Neuronal stem cell (in vitro differentiated cells): ENCODE measurements at regions not wholly inside any gene's neighbourhood (a gene's known extent, or its start where the extent isn't known, plus 50 kb on each side); places are given as distances from the start of the nearest gene placed in this dataset.
A peak's percentile ranks its signal among the peaks of the same experiment; 100 is the strongest.
"Not testable (repeated sequence)": the region's sequence is repeated elsewhere in the genome, so short reads cannot be mapped to it uniquely, and the experiment has no call there.

Experiments used
- DNase-seq: peaks from one replicate; pipeline ENCODE4 v3.0.0-alpha.2; 2013; ENCODE audit warnings: low spot score
- H2AFZ ChIP-seq: one replicate; pipeline ENCODE4 v1.6.1; 2013; ENCODE audit warnings: mild to moderate bottlenecking, low read length, inconsistent platforms
- H2AK5ac ChIP-seq: 2 replicates; pipeline ENCODE4 v1.6.1; 2013; ENCODE audit warnings: low read depth, mild to moderate bottlenecking, inconsistent platforms, low read length, moderate library complexity, mixed read lengths
- H2BK120ac ChIP-seq: 2 replicates; pipeline ENCODE4 v1.6.1; 2013; ENCODE audit warnings: low read depth, mild to moderate bottlenecking, inconsistent platforms, low read length, moderate library complexity, mixed read lengths
- H2BK12ac ChIP-seq: one replicate; pipeline ENCODE4 v1.6.1; 2013; ENCODE audit warnings: low read length, inconsistent platforms
- H2BK15ac ChIP-seq: 2 replicates; pipeline ENCODE4 v1.6.1; 2013; ENCODE audit warnings: mild to moderate bottlenecking, low read length, inconsistent platforms, mixed read lengths
- H2BK5ac ChIP-seq: one replicate; pipeline ENCODE4 v1.6.1; 2013; ENCODE audit warnings: inconsistent platforms, mild to moderate bottlenecking, low read length, moderate library complexity
- H3K14ac ChIP-seq: one replicate; pipeline ENCODE4 v1.6.1; 2013; ENCODE audit warnings: low read length, inconsistent platforms
- H3K18ac ChIP-seq: 2 replicates; pipeline ENCODE4 v1.6.1; 2013; ENCODE audit warnings: low read length, inconsistent platforms
- H3K23ac ChIP-seq: 2 replicates; pipeline ENCODE4 v1.6.1; 2013; ENCODE audit warnings: low read depth, mild to moderate bottlenecking, mixed read lengths, low read length, inconsistent platforms; ENCODE audit not compliant: poor library complexity
- H3K27ac ChIP-seq: replicated peaks from 3 replicates; pipeline ENCODE4 v1.5.1; 2013; ENCODE audit warnings: low read length, inconsistent platforms
- H3K27me3 ChIP-seq, 3 experiments: 2 replicates each; pipeline ENCODE4 v1.6.1; 2013; ENCODE audit warnings: low read length in 3 of 3, mild to moderate bottlenecking in 2 of 3, inconsistent platforms in 1 of 3, low read depth in 1 of 3, mixed read lengths in 1 of 3, moderate library complexity in 1 of 3; ENCODE audit not compliant: control insufficient read depth in 3 of 3, insufficient read depth in 3 of 3
- H3K36me3 ChIP-seq, 2 donors: replicated peaks in 1 of 2; 2 replicates each; pipeline ENCODE4 v1.6.1; 2013; ENCODE audit warnings: low read length in 2 of 2; ENCODE audit not compliant: control insufficient read depth in 2 of 2, insufficient read depth in 2 of 2
- H3K4ac ChIP-seq: 2 replicates; pipeline ENCODE4 v1.6.1; 2013; ENCODE audit warnings: inconsistent platforms, mild to moderate bottlenecking, low read length, moderate library complexity
- H3K4me1 ChIP-seq, 2 donors: 1 replicate in 1 of 2; 2 replicates in 1 of 2; pipeline ENCODE4 v1.6.1; 2013; ENCODE audit warnings: low read length in 2 of 2, low read depth in 1 of 2; ENCODE audit not compliant: control insufficient read depth in 2 of 2, insufficient read depth in 1 of 2
- H3K4me2 ChIP-seq: one replicate; pipeline ENCODE4 v1.6.1; 2013; ENCODE audit warnings: mild to moderate bottlenecking, low read length, inconsistent platforms; ENCODE audit not compliant: insufficient read depth, poor library complexity, severe bottlenecking
- H3K4me3 ChIP-seq, 2 donors: 2 replicates each; pipeline ENCODE4 v1.5.1; 2013; ENCODE audit warnings: low read length in 2 of 2, mild to moderate bottlenecking in 2 of 2, inconsistent platforms in 1 of 2, moderate library complexity in 1 of 2
- H3K79me1 ChIP-seq: one replicate; pipeline ENCODE4 v1.6.1; 2013; ENCODE audit warnings: low read depth, mild to moderate bottlenecking, inconsistent platforms, low read length, moderate library complexity
- H3K9ac ChIP-seq: one replicate; pipeline ENCODE4 v1.6.1; 2013; ENCODE audit warnings: mild to moderate bottlenecking, low read depth, low read length, inconsistent platforms; ENCODE audit not compliant: poor library complexity
- H3K9me3 ChIP-seq, 2 donors: replicated peaks in 1 of 2; 2 replicates each; pipeline versions ENCODE3 to v1.6.1; 2013; ENCODE audit warnings: low read length in 2 of 2, mild to moderate bottlenecking in 2 of 2, inconsistent platforms in 1 of 2, low read depth in 1 of 2, mixed read lengths in 1 of 2, moderate library complexity in 1 of 2; ENCODE audit not compliant: control insufficient read depth in 2 of 2, insufficient read depth in 1 of 2
- H4K8ac ChIP-seq: one replicate; pipeline ENCODE4 v1.6.1; 2013; ENCODE audit warnings: low read depth, mild to moderate bottlenecking, inconsistent platforms, low read length, moderate library complexity
- H4K91ac ChIP-seq: one replicate; pipeline ENCODE4 v1.6.1; 2013; ENCODE audit warnings: low read length, low read depth, mild to moderate bottlenecking, inconsistent platforms; ENCODE audit not compliant: poor library complexity
- WGBS, 2 donors: extraction: QIAGEN DNeasy Blood & Tissue Kit; methylation state at CpG; one replicate each; pipeline ENCODE4 v1.1.7; 2013; ENCODE audit warnings: missing lambda C conversion rate in 2 of 2, mixed read lengths in 1 of 2; ENCODE audit not compliant: insufficient read length in 2 of 2, insufficient replicate concordance in 1 of 2; ENCODE audit errors: extremely low coverage in 2 of 2; 5-methylcytosine and 5-hydroxymethylcytosine counted together

DNA sequence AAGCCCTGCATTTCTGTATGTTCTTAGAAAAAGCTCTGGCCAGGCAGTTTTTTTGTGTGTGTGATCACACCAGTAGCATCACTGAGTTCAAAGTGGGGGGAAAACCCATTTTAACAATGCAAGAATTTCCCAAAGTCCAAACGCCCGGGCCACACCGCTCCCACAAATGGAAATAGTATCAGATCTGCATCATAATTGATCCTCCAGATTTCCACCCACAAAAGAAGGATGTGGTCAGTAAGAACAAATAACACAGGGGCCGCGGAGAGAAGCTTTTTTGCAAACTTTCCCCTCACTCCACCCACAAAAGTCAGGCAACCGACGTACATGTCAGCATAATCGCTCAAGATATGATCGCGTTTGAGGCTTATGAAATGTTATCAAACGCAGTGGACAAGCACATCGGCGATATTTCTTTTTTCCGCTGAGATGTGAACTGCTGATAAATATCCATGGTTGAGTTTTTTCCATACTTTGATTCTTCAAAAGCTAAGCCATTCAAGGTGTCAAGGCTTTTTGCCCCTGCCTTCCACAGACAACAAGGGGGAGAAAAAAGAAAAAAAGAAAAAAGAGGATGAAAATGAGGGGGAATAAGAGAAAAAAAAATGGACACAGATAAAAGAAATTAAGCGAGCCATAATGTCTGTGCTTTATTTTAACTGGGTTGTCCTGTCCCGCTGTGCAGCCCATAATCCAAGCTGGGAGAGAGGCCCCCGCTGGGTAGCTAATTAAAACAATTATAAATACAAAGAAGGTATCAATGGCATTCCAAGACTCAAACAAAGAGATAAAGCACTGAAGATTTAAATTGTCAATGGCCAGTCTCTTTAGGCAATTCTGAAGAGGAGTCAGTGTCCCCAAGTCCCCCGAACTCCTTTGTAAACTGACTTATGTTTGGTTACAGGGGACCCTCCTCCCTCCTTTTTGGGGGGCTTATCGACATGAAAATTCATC lies 143.5 kb downstream of the ZFP64 start:
- H2AK5ac ChIP-seq, result no peak overlapping the region
- H2BK5ac ChIP-seq, result no peak overlapping the region
- H3K9ac ChIP-seq, result no peak overlapping the region
- peak overlapping the region; percentile 83 for H2AFZ ChIP-seq
- no peak overlapping the region for H2BK15ac ChIP-seq
- H2BK120ac ChIP-seq, result no peak overlapping the region
- H3K27ac ChIP-seq, result peak overlapping the region; percentile 90
- WGBS, 2 donors, result no CpG with 5 or more reads among the region's 19 CpGs
- H3K36me3 ChIP-seq, result no peaks in the 10 kb centered on the region
- H2BK12ac ChIP-seq, result no peak overlapping the region
- H3K18ac ChIP-seq, result no peak overlapping the region
- H4K8ac ChIP-seq, result no peak overlapping the region
- DNase-seq, result peak; percentile 79
- H3K4me1 ChIP-seq, result peaks cover 9 to 24% of the 10 kb centered on the region in 2 donors
- no peaks in the 10 kb centered on the region for H3K9me3 ChIP-seq
- no peak overlapping the region for H4K91ac ChIP-seq
- no peaks in the 10 kb centered on the region for H3K79me1 ChIP-seq
- peak overlapping the region; percentile 63 for H3K4me2 ChIP-seq
- H3K4me3 ChIP-seq, result peak overlapping the region in 1 of 2 donors; percentile 7
- H3K4ac ChIP-seq, result no peak overlapping the region
- no peaks in the 10 kb centered on the region for H3K27me3 ChIP-seq
- H3K23ac ChIP-seq, result no peak overlapping the region
- H3K14ac ChIP-seq, result no peak overlapping the region

DNA sequence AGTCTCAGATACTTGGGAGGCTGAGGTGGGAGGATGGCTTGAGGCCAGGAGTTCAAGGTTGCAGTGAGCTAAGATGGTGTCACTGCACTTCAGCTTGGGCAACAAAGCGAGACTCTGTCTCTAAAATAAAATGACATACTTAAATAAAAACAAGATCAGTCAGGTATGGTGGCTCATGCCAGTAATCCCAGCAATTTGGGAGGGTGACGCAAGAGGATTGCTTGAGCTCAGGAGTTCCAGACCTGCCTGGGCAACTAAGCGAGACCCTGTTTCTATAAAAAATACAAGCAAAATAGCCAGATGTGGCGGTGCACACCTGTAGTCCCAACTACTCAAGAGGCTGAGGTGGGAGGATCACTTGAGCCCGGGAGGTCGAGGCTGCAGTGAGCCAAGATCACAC lies 149.6 kb downstream of the ZFP64 start:
- H4K91ac ChIP-seq, result no peak overlapping the region
- H3K36me3 ChIP-seq, result no peaks in the 10 kb centered on the region
- H2BK15ac ChIP-seq, result no peak overlapping the region
- peaks cover 5 to 6% of the 10 kb centered on the region in 2 donors for H3K4me1 ChIP-seq
- peak overlapping the region; percentile 87 for H2BK12ac ChIP-seq
- no peak overlapping the region for H3K18ac ChIP-seq
- no peaks in the 10 kb centered on the region for H3K79me1 ChIP-seq
- H3K23ac ChIP-seq, result no peak overlapping the region
- H3K27me3 ChIP-seq, result no peaks in the 10 kb centered on the region
- H2BK120ac ChIP-seq, result no peak overlapping the region
- no peak overlapping the region for H3K14ac ChIP-seq
- no peak for DNase-seq
- no peak overlapping the region for H4K8ac ChIP-seq
- H2BK5ac ChIP-seq, result no peak overlapping the region
- no peak overlapping the region for H2AK5ac ChIP-seq
- no CpG with 5 or more reads among the region's 6 CpGs for WGBS, 2 donors
- H3K4me3 ChIP-seq, result no peak overlapping the region
- no peak overlapping the region for H3K4ac ChIP-seq
- no peak overlapping the region for H3K9ac ChIP-seq
- no peak overlapping the region for H3K27ac ChIP-seq
- H3K9me3 ChIP-seq, result no peaks in the 10 kb centered on the region
- no peak overlapping the region for H3K4me2 ChIP-seq
- H2AFZ ChIP-seq, result no peak overlapping the region

DNA sequence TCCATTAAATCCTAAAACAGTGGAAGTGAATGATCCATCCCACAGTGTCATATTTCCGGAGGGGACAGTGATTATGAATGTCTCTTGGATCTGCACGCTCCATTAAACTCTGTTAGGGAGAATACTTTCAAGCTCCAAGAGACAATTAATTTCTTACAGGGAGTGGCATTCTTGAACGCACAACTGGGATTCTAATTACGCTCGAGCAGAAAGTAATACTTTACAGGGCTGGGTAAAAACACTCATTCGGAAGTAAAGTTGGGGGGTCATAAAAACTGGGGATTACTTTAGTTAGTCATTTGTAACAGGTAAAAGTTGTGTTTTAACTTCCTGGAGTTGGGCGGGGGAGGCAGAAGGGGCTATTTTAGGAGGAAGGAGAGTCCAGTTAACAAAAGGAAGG lies 151.8 kb downstream of the ZFP64 start:
- no peak overlapping the region for H3K4me2 ChIP-seq
- H4K8ac ChIP-seq, result no peak overlapping the region
- no peak overlapping the region for H3K18ac ChIP-seq
- no CpG with 5 or more reads among the region's 7 CpGs for WGBS, 2 donors
- H2BK12ac ChIP-seq, result no peak overlapping the region
- no peak overlapping the region for H3K27ac ChIP-seq
- H3K14ac ChIP-seq, result no peak overlapping the region
- no peaks in the 10 kb centered on the region for H3K9me3 ChIP-seq
- H3K27me3 ChIP-seq, result no peaks in the 10 kb centered on the region
- DNase-seq, result no peak
- no peak overlapping the region for H4K91ac ChIP-seq
- no peak overlapping the region for H3K4me3 ChIP-seq
- H2BK15ac ChIP-seq, result no peak overlapping the region
- H2AFZ ChIP-seq, result peak overlapping the region; percentile 8
- H3K36me3 ChIP-seq, result no peaks in the 10 kb centered on the region
- no peaks in the 10 kb centered on the region for H3K79me1 ChIP-seq
- H3K23ac ChIP-seq, result no peak overlapping the region
- no peak overlapping the region for H2AK5ac ChIP-seq
- no peak overlapping the region for H3K4ac ChIP-seq
- H2BK5ac ChIP-seq, result no peak overlapping the region
- H3K9ac ChIP-seq, result no peak overlapping the region
- H2BK120ac ChIP-seq, result no peak overlapping the region
- peaks cover 2 to 6% of the 10 kb centered on the region in 2 donors for H3K4me1 ChIP-seq

DNA sequence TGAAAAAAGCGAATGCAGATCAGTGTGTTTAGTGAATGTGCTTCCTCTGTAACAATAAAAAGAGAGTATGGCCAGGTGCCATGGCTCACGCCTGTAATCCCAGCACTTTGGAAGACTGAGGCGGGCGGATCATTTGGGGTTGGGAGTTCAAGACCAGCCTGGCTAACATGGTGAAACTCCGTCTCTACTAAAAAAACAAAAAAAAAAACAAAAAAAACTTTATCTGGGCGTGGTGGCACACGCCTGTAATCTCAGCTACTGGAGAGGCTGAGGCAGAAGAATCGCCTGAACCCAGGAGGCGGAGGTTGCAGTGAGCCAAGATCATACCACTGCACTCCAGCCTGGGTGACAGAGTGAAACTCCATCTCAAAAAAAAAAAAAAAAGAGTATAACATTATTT lies 152.9 kb downstream of the ZFP64 start:
- not testable (repeated sequence) for H2BK120ac ChIP-seq, H4K91ac ChIP-seq, H3K27ac ChIP-seq, H2BK5ac ChIP-seq, H3K4me3 ChIP-seq, H3K36me3 ChIP-seq, H3K18ac ChIP-seq, H4K8ac ChIP-seq, H3K4me1 ChIP-seq, DNase-seq, H3K27me3 ChIP-seq, H2AFZ ChIP-seq, H3K9me3 ChIP-seq, H2BK12ac ChIP-seq, H3K23ac ChIP-seq, H3K4ac ChIP-seq, H2AK5ac ChIP-seq, H3K9ac ChIP-seq, H3K14ac ChIP-seq, H2BK15ac ChIP-seq, H3K79me1 ChIP-seq, H3K4me2 ChIP-seq
- no CpG with 5 or more reads among the region's 9 CpGs for whole genome bisulfite sequencing, 2 donors
